ENCODE measurements at regions not wholly inside any gene's neighbourhood (a gene's known extent, or its start where the extent isn't known, plus 50 kb on each side); places are given as distances from the start of the nearest gene placed in this dataset.
A peak's percentile ranks its signal among the peaks of the same experiment; 100 is the strongest.

GRCh38 chr14:58861586-58861985 is 223.8 kb downstream of the DACT1 start:
- no peak for DNase-seq

- DNase-seq: no peak
Observed at GRCh38 chr14:58862416-58863160, 224.8 kb downstream of the DACT1 start.

- DNase-seq: no peak
Observed at GRCh38 chr14:58863661-58864345, 226.0 kb downstream of the DACT1 start.

GRCh38 chr14:58864751-58865513 is 227.2 kb downstream of the DACT1 start:
- no peak for DNase-seq

- DNase-seq: no peak
Observed at GRCh38 chr14:58865514-58866281, 227.9 kb downstream of the DACT1 start.

GRCh38 chr14:58866391-58866790 is 228.6 kb downstream of the DACT1 start:
- no peak for DNase-seq

- DNase-seq: peak; percentile 34 to 75
Observed at GRCh38 chr14:58870961-58871360, 233.2 kb downstream of the DACT1 start.

GRCh38 chr14:58871573-58871972 is 233.8 kb downstream of the DACT1 start:
- no peak for DNase-seq

GRCh38 chr14:58872061-58872460 is 234.3 kb downstream of the DACT1 start:
- no peak for DNase-seq

GRCh38 chr14:58873228-58873953 is 235.6 kb downstream of the DACT1 start:
- no peak for DNase-seq

GRCh38 chr14:58875613-58876012 is 237.9 kb downstream of the DACT1 start:
- no peak for DNase-seq

- DNase-seq: no peak
Observed at GRCh38 chr14:58876608-58877007, 238.8 kb downstream of the DACT1 start.

- no peak for DNase-seq
Observed at GRCh38 chr14:58878439-58879139, 240.8 kb downstream of the DACT1 start.

- no peak for DNase-seq
Observed at GRCh38 chr14:58881433-58881832, 243.7 kb downstream of the DACT1 start.

- DNase-seq: peak in 1 of 2 experiments; percentile 51
Observed at GRCh38 chr14:58882577-58883018, 244.8 kb downstream of the DACT1 start.

- DNase-seq: no peak
Observed at GRCh38 chr14:58884442-58884841, 246.7 kb downstream of the DACT1 start.

GRCh38 chr14:58887931-58888330 is 250.2 kb downstream of the DACT1 start:
- no peak for DNase-seq

- no peak for DNase-seq
Observed at GRCh38 chr14:58898655-58899316, 261.0 kb downstream of the DACT1 start.

- no peak for DNase-seq
Observed at GRCh38 chr14:58899317-58899713, 261.6 kb downstream of the DACT1 start.

GRCh38 chr14:58901826-58902225 is 264.1 kb downstream of the DACT1 start:
- DNase-seq: no peak

- no peak for DNase-seq
Observed at GRCh38 chr14:58904776-58905175, 267.0 kb downstream of the DACT1 start.

All from NCI-H187 (cell line).